ENCODE measurements at regions not wholly inside any gene's neighbourhood (a gene's known extent, or its start where the extent isn't known, plus 50 kb on each side); places are given as distances from the start of the nearest gene placed in this dataset.

DNA sequence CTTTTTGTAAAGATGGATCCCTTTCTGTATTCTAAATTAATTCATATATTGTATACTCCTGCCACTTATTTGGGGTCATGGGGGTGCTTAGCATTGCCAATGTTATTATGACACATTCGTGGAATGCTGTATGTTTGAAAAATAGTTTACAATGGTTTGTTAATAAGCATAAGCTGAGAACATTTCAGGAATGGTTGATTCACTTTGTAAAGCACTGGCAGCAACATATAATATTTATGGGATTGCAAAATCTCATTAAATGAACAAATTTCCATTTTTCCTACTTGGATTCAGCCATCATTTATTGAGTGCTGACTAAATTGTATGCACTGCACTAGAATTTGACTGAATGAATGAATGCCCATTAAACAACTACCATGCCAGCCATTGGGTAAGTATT is 215.2 kb upstream of the KLF4 start:
- H3K36me3 Mint-ChIP-seq (ENCODE audit: low read depth, unreplicated experiment), result no peaks in the 10 kb centered on the region
- Histone ChIP-seq H3K36me3 (ENCODE audit: insufficient read depth, low read length) (no peaks in the 10 kb centered on the region), H2AFZ (ENCODE audit: low read depth, low read length) (no peak overlapping the region), H3K27ac (ENCODE audit: low read depth, low read length) (no peak overlapping the region), H4K20me1 (ENCODE audit: insufficient read depth, low read length) (no peaks in the 10 kb centered on the region), H3K79me2 (ENCODE audit: insufficient read depth, low read length) (no peaks in the 10 kb centered on the region), H3K4me2 (ENCODE audit: low read length) (no peak overlapping the region), H3K9ac (ENCODE audit: low read length) (no peak overlapping the region), H3K4me3 (ENCODE audit: insufficient read depth, low read depth, low read length) (no peak overlapping the region), H3K9me3 (ENCODE audit: insufficient read depth, low read depth, low read length) (no peaks in the 10 kb centered on the region), H3K4me1 (ENCODE audit: insufficient read depth, low read length) (peaks cover 10% of the 10 kb centered on the region), H3K27me3 (ENCODE audit: insufficient read depth, low read length) (no peaks in the 10 kb centered on the region)
- H3K4me1 Mint-ChIP-seq (ENCODE audit: low read depth, unreplicated experiment), result peaks cover 13% of the 10 kb centered on the region
- FAIRE-seq, result no peak
- H3K9me3 Mint-ChIP-seq (ENCODE audit: unreplicated experiment), result peaks cover 3% of the 10 kb centered on the region
- no peak overlapping the region for H3K4me3 Mint-ChIP-seq (ENCODE audit: unreplicated experiment)
- H3K27ac Mint-ChIP-seq (ENCODE audit: unreplicated experiment), result no peak overlapping the region
- no peak for DNase-seq (ENCODE audit: low read depth)
- TF ChIP-seq EZH2 (IDR thresholded peaks at IDR 0.05; ENCODE audit: insufficient read depth, low read length), result no peak
- TF ChIP-seq, protein P1, sequence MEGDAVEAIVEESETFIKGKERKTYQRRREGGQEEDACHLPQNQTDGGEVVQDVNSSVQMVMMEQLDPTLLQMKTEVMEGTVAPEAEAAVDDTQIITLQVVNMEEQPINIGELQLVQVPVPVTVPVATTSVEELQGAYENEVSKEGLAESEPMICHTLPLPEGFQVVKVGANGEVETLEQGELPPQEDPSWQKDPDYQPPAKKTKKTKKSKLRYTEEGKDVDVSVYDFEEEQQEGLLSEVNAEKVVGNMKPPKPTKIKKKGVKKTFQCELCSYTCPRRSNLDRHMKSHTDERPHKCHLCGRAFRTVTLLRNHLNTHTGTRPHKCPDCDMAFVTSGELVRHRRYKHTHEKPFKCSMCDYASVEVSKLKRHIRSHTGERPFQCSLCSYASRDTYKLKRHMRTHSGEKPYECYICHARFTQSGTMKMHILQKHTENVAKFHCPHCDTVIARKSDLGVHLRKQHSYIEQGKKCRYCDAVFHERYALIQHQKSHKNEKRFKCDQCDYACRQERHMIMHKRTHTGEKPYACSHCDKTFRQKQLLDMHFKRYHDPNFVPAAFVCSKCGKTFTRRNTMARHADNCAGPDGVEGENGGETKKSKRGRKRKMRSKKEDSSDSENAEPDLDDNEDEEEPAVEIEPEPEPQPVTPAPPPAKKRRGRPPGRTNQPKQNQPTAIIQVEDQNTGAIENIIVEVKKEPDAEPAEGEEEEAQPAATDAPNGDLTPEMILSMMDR (IDR thresholded peaks at IDR 0.05; ENCODE audit: insufficient read depth, low read depth, low read length), result no peak
- peaks cover 4% of the 10 kb centered on the region for H3K27me3 Mint-ChIP-seq (ENCODE audit: low read depth, unreplicated experiment)

DNA sequence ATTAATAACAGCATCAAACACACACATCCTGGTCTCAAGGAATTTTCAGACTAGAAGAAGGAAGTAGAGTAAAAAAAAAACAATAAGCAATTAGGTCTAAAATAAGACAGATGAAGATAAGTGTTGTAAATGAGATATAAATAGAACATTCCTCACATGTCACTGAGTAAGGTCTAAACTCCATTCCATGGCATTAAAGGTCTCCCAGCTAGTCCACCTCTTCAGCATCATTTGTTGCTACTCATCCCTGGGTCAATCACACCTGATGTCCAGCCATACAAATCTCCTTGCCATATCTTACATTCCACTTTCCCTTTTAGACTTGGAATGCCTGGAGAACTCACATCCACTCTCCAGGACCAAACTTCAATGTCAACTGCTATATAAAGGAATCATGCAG is 214.1 kb upstream of the KLF4 start:
- no peak overlapping the region for H3K9ac ChIP-seq (ENCODE audit: low read length)
- H3K79me2 ChIP-seq (ENCODE audit: insufficient read depth, low read length), result no peaks in the 10 kb centered on the region
- Mint-ChIP-seq H3K27me3 (ENCODE audit: low read depth, unreplicated experiment) (peaks cover 4% of the 10 kb centered on the region), H3K9me3 (ENCODE audit: unreplicated experiment) (peaks cover 3% of the 10 kb centered on the region), H3K4me3 (ENCODE audit: unreplicated experiment) (no peak overlapping the region), H3K36me3 (ENCODE audit: low read depth, unreplicated experiment) (no peaks in the 10 kb centered on the region), H3K27ac (ENCODE audit: unreplicated experiment) (no peak overlapping the region), H3K4me1 (ENCODE audit: low read depth, unreplicated experiment) (peaks cover 13% of the 10 kb centered on the region)
- no peak overlapping the region for H2AFZ ChIP-seq (ENCODE audit: low read depth, low read length)
- no peaks in the 10 kb centered on the region for H3K36me3 ChIP-seq (ENCODE audit: insufficient read depth, low read length)
- DNase-seq (ENCODE audit: low read depth) (no peak), FAIRE-seq (no peak)
- H4K20me1 ChIP-seq (ENCODE audit: insufficient read depth, low read length), result no peaks in the 10 kb centered on the region
- H3K4me3 ChIP-seq (ENCODE audit: insufficient read depth, low read depth, low read length), result no peak overlapping the region
- TF ChIP-seq, protein P1 (IDR thresholded peaks at IDR 0.05; ENCODE audit: insufficient read depth, low read depth, low read length), result no peak
- no peak for TF ChIP-seq EZH2 (IDR thresholded peaks at IDR 0.05; ENCODE audit: insufficient read depth, low read length)
- peaks cover 10% of the 10 kb centered on the region for H3K4me1 ChIP-seq (ENCODE audit: insufficient read depth, low read length)
- H3K9me3 ChIP-seq (ENCODE audit: insufficient read depth, low read depth, low read length), result no peaks in the 10 kb centered on the region
- H3K27me3 ChIP-seq (ENCODE audit: insufficient read depth, low read length), result no peaks in the 10 kb centered on the region
- H3K4me2 ChIP-seq (ENCODE audit: low read length), result no peak overlapping the region
- no peak overlapping the region for H3K27ac ChIP-seq (ENCODE audit: low read depth, low read length)

DNA sequence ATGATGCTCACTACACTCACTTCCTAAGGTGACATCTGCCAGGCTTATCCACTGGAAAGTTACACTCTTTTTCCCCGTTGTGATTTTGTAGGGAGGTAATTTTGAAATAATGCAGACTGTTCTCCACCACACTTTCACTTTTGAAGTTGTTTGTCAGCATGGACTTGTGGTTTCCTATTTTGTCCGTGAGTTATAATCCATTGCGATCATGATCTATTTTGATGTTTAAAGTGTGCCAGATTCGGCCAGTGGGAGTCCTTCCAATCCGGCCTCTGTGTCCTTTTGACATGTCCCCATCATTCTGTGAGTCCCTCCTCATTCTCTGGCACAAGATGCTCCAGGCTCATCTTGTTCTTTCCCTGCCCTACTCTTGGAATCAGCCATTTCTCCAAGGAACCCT is 211.3 kb upstream of the KLF4 start:
- DNase-seq (ENCODE audit: low read depth) (no peak), FAIRE-seq (no peak)
- H3K27ac Mint-ChIP-seq (ENCODE audit: unreplicated experiment), result peak overlapping the region; percentile 24
- H3K79me2 ChIP-seq (ENCODE audit: insufficient read depth, low read length), result no peaks in the 10 kb centered on the region
- no peaks in the 10 kb centered on the region for H3K27me3 ChIP-seq (ENCODE audit: insufficient read depth, low read length)
- H3K9ac ChIP-seq (ENCODE audit: low read length), result no peak overlapping the region
- H3K36me3 ChIP-seq (ENCODE audit: insufficient read depth, low read length), result no peaks in the 10 kb centered on the region
- H3K36me3 Mint-ChIP-seq (ENCODE audit: low read depth, unreplicated experiment), result no peaks in the 10 kb centered on the region
- H4K20me1 ChIP-seq (ENCODE audit: insufficient read depth, low read length), result no peaks in the 10 kb centered on the region
- TF ChIP-seq, protein P1 (IDR thresholded peaks at IDR 0.05; ENCODE audit: insufficient read depth, low read depth, low read length), result no peak
- TF ChIP-seq EZH2 (IDR thresholded peaks at IDR 0.05; ENCODE audit: insufficient read depth, low read length), result no peak
- no peak overlapping the region for H3K4me2 ChIP-seq (ENCODE audit: low read length)
- peaks cover 23% of the 10 kb centered on the region for H3K27me3 Mint-ChIP-seq (ENCODE audit: low read depth, unreplicated experiment)
- H3K4me1 ChIP-seq (ENCODE audit: insufficient read depth, low read length), result no peaks in the 10 kb centered on the region
- no peaks in the 10 kb centered on the region for H3K4me1 Mint-ChIP-seq (ENCODE audit: low read depth, unreplicated experiment)
- no peak overlapping the region for H3K4me3 ChIP-seq (ENCODE audit: insufficient read depth, low read depth, low read length)
- peaks cover 3% of the 10 kb centered on the region for H3K9me3 Mint-ChIP-seq (ENCODE audit: unreplicated experiment)
- H3K27ac ChIP-seq (ENCODE audit: low read depth, low read length), result no peak overlapping the region
- H3K9me3 ChIP-seq (ENCODE audit: insufficient read depth, low read depth, low read length), result no peaks in the 10 kb centered on the region
- H3K4me3 Mint-ChIP-seq (ENCODE audit: unreplicated experiment), result no peak overlapping the region
- H2AFZ ChIP-seq (ENCODE audit: low read depth, low read length), result no peak overlapping the region

Data from astrocyte (in vitro differentiated cells and primary cell).